T-helper 2 cell treated with Interferon-gamma antibody and Interleukin-4, amounts not matched to agents 5 μg/mL and 100 μg/mL, for 36 hours (primary cell): ENCODE measurements at regions not wholly inside any gene's neighbourhood (a gene's known extent, or its start where the extent isn't known, plus 50 kb on each side); places are given as distances from the start of the nearest gene placed in this dataset.
"Not testable (repeated sequence)": the region's sequence is repeated elsewhere in the genome, so short reads cannot be mapped to it uniquely, and the experiment has no call there.

Source experiments
- DNase-seq: peaks from one replicate; pipeline ENCODE4 v3.0.0; 2021; ENCODE audit warnings: low spot score
- H3K27ac Mint-ChIP-seq: one replicate; pipeline ENCODE4 v1.8.0; 2021; ENCODE audit warnings: mild to moderate bottlenecking, mixed read lengths
- H3K27me3 Mint-ChIP-seq: one replicate; pipeline ENCODE4 v1.8.0; 2021; ENCODE audit warnings: low read depth, mixed read lengths
- H3K36me3 Mint-ChIP-seq: one replicate; pipeline ENCODE4 v1.8.0; 2021; ENCODE audit warnings: low read depth, mixed read lengths
- H3K4me1 Mint-ChIP-seq: one replicate; pipeline ENCODE4 v1.8.0; 2021; ENCODE audit warnings: low read depth, mixed read lengths
- H3K4me3 Mint-ChIP-seq: one replicate; pipeline ENCODE4 v1.8.0; 2022; ENCODE audit warnings: mild to moderate bottlenecking, moderate library complexity, mixed read lengths
- H3K9me3 Mint-ChIP-seq: one replicate; pipeline ENCODE4 v1.8.0; 2021; ENCODE audit warnings: mixed read lengths

DNA sequence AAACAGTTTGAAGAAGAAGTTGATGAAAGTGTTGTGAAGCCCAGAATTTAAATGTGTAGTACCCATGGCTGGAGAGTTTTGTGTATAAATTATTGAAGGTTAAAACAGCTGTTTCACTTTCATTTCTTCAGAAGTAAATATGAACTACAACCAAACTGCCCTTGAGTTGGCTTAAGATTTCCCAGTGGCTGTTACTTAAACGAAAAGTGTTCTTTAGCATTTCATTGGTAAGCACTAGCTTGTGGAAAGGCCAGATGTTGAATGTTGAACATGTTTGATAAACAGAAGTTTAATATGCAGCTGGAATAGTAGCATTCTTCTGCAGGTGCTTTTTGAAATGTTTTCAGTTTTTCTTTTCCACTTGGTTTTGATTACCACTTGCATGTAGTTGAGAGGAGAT is 83.2 kb upstream of the TNRC6B start:
- no peak for DNase-seq
- peak overlapping the region; percentile 69 for H3K4me3 Mint-ChIP-seq
- H3K27me3 Mint-ChIP-seq = no peaks in the 10 kb centered on the region

DNA sequence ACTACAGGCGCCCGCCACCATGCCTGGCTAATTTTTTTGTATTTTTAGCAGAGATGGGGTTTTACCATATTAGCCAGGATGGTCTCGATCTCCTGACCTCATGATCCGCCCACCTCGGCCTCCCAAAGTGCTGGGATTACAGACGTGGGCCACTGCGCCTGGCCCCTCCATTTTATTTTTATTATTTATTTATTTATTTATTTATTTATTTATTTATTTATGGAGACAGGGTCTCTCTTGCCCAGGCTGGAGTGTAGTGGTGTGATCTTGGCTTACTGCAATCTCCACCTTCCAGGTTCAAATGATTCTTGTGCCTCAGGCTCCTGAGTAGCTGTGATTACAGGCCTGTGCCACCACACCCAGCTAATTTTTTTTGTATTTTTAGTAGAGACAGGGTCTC is 77.8 kb upstream of the TNRC6B start:
- not testable (repeated sequence) for DNase-seq, H3K27me3 Mint-ChIP-seq, H3K4me3 Mint-ChIP-seq, H3K36me3 Mint-ChIP-seq, H3K27ac Mint-ChIP-seq, H3K9me3 Mint-ChIP-seq
- peaks cover 23% of the 10 kb centered on the region for H3K4me1 Mint-ChIP-seq

More for the DNA sequence above, 83.2 kb upstream of the TNRC6B start:
- Mint-ChIP-seq H3K27ac (peak overlapping the region; percentile 69), H3K9me3 (no peaks in the 10 kb centered on the region), H3K36me3 (peaks cover 4% of the 10 kb centered on the region), H3K4me1 (peaks cover 41% of the 10 kb centered on the region)

DNA sequence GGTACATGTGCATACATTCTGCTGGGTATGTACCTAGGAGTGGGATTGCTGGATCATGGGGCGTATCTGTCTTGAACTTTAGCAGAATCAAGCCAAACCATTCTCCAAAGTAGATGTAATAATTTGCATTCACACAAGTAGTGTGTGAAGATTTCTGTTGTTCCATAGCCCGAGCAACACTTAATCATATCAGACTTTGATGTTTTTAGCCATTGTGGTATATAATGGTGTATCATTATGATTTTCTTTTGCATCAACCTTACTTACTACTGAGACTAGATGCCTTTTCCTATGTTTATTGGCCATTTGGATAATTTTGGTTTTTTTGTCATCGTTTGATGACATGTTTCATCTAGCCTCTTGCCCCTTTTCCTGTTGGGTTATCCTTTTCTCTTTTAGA is 72.0 kb upstream of the TNRC6B start:
- Mint-ChIP-seq H3K27me3 (no peaks in the 10 kb centered on the region), H3K4me1 (peaks cover 46% of the 10 kb centered on the region), H3K27ac (peak overlapping the region; percentile 89), H3K36me3 (peaks cover 8% of the 10 kb centered on the region), H3K9me3 (peaks cover 5% of the 10 kb centered on the region), H3K4me3 (peak overlapping the region; percentile 85)
- DNase-seq = no peak

DNA sequence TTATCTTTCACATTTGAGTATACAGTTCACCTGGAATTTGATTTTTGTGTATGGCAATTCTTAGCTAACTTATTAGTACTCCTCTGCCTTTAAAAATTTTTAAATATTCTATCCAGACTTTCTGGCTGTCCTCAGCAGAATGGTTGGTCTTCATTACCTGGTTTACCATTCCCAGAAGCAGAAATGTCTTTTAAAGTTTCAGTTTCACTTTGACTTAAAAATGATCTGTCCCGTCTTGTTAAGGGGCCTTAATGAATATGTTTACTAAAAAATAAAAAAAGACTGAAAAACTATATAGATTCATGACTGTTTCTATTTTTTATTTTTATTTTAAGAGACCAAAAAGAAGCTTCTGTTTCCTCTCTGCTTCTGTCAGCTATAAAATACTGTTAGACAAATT is 70.5 kb upstream of the TNRC6B start:
- peak overlapping the region; percentile 85 for H3K4me3 Mint-ChIP-seq
- no peaks in the 10 kb centered on the region for H3K27me3 Mint-ChIP-seq
- DNase-seq = no peak
- H3K9me3 Mint-ChIP-seq = peaks cover 5% of the 10 kb centered on the region
- peaks cover 12% of the 10 kb centered on the region for H3K36me3 Mint-ChIP-seq
- H3K27ac Mint-ChIP-seq = peak overlapping the region; percentile 89
- peaks cover 50% of the 10 kb centered on the region for H3K4me1 Mint-ChIP-seq

DNA sequence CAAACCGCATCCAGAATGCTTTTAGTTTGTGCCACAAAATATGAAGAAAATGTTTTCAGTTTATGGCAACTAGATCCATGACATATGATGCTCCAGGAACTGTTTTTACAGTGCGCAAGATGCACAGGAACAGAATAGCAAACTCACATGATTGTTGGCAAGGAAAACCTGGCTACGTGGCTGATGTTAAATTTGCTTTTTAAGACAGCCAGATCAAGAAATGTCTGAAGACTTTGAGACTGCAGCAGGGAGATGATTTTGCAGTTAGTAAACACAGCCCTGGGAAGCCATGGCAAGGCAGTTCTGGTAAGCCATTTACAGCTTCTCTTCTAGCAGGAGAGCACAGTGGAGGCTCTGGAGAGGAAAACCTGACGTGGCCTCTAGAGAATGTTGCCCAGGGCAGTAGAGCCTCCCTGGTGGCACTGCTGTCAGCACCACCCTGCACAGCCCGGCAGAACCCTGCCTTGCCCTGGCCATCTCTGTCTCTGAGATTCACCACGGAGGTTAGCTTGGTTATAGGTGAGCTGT is 69.8 kb upstream of the TNRC6B start:
- Mint-ChIP-seq H3K27ac (peak overlapping the region; percentile 89), H3K4me3 (peak overlapping the region; percentile 85), H3K36me3 (peaks cover 12% of the 10 kb centered on the region), H3K9me3 (peaks cover 5% of the 10 kb centered on the region), H3K27me3 (no peaks in the 10 kb centered on the region), H3K4me1 (peaks cover 53% of the 10 kb centered on the region)
- DNase-seq = peak; percentile 25

DNA sequence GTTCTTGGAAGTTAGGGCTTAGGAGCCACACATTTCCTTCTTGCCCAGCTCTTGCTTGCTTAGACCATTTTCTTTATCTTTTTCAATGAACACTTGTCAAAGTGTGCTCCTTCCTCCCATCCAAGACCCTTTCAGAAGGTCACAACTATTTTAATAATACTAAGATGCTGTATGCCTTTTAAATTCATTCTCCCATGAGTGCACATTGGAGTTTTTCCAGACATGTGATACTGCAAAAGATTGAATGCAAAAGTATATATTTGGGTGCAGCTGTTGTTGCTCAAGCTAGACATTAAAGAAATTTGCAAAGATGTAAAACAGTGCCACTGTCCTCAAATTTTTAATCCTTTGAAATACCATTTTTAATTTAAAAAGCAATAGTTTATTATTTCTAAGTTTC is 69.3 kb upstream of the TNRC6B start:
- peaks cover 12% of the 10 kb centered on the region for H3K36me3 Mint-ChIP-seq
- H3K27ac Mint-ChIP-seq = peak overlapping the region; percentile 89
- H3K27me3 Mint-ChIP-seq = no peaks in the 10 kb centered on the region
- H3K4me1 Mint-ChIP-seq = peaks cover 50% of the 10 kb centered on the region
- DNase-seq = no peak
- H3K4me3 Mint-ChIP-seq = peak overlapping the region; percentile 85
- H3K9me3 Mint-ChIP-seq = peaks cover 5% of the 10 kb centered on the region

DNA sequence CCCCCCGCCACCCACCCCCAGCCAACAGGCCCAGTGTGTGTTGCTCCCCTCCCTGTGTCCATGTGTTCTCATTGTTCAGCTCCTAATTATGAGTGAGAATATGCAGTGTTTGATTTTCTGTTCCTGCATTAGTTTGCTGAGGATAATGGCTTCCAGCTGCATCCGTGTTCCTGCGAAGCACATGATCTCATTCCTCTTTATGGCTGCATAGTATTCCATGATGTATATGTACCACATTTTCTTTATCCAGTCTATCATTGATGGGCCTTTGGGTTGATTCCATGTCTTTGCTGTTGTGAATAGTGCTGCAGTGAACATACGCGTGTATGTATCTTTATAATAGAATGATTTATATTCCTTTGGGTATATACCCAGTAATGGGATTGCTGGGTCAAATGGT is 68.8 kb upstream of the TNRC6B start:
- H3K4me1 Mint-ChIP-seq = peaks cover 53% of the 10 kb centered on the region

DNA sequence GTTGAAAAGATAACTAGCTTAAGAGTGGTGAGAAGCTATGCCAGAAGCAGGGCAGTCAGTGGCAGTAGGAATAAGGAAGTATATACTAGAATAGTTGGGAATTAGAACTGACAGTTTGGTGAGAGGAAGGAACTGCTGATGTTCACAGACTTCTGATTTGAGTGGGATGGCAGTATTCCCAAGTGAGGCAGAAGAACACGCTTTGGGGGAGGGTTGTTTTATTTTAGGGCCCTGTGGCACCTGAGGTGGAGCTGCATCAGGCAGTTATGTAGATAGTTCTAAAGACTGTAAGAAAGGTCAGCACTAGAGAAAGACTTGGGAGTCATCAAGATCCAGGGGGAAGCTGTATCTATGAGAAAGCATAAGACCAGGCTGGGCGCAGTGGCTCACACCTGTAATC is 66.3 kb upstream of the TNRC6B start:
- Mint-ChIP-seq H3K27me3 (no peaks in the 10 kb centered on the region), H3K9me3 (peaks cover under 1% of the 10 kb centered on the region), H3K4me3 (no peak overlapping the region), H3K36me3 (peaks cover 7% of the 10 kb centered on the region), H3K4me1 (peaks cover 54% of the 10 kb centered on the region), H3K27ac (no peak overlapping the region)
- DNase-seq = no peak

More for the DNA sequence above, 68.8 kb upstream of the TNRC6B start:
- not testable (repeated sequence) for H3K27me3 Mint-ChIP-seq, H3K9me3 Mint-ChIP-seq, H3K4me3 Mint-ChIP-seq, DNase-seq, H3K27ac Mint-ChIP-seq
- peaks cover 12% of the 10 kb centered on the region for H3K36me3 Mint-ChIP-seq

DNA sequence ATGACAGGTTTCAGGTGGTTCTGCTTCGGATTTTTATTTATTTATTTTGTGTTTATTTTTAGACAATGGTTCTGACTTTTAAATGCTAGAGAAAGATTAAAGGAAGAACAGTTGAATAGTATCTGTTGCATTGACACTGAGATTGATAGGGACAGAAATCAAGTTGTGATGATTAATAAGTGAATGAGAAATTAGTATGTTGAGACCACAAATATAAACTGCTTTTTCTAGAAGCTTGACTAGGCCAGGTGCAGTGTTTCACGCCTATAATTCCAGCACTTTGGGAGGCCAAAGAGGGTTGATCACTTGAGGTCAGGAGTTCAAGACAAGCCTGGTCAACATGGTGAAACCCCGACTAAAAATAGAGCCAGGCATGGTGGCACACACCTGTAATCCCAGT is 65.1 kb upstream of the TNRC6B start:
- no peak overlapping the region for H3K4me3 Mint-ChIP-seq
- no peak overlapping the region for H3K27ac Mint-ChIP-seq
- H3K36me3 Mint-ChIP-seq = peaks cover 4% of the 10 kb centered on the region
- DNase-seq = no peak
- H3K27me3 Mint-ChIP-seq = no peaks in the 10 kb centered on the region
- H3K9me3 Mint-ChIP-seq = no peaks in the 10 kb centered on the region
- H3K4me1 Mint-ChIP-seq = peaks cover 55% of the 10 kb centered on the region

DNA sequence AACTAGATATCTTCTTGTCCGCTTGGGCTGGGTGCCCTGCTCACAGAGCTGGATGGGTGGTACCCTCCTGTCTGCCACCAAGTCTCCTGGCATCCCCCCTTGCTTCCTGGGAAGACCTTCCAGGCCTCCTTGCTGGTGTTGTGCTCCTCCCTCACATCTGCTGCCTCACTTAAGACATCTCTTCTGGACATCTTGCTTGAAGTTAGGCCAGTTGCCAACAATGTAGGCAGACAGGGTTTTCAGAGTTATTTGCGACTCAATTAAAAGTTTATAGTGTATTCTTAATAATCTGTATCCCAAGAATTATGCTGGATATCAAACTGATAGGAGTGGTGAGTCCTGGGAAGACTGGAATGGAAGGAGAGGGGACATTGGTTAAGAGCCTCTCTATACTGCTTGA is 64.0 kb upstream of the TNRC6B start:
- Mint-ChIP-seq H3K27me3 (no peaks in the 10 kb centered on the region), H3K4me3 (no peak overlapping the region), H3K36me3 (peaks cover 6% of the 10 kb centered on the region), H3K4me1 (peaks cover 49% of the 10 kb centered on the region), H3K27ac (no peak overlapping the region), H3K9me3 (no peaks in the 10 kb centered on the region)
- DNase-seq = no peak

DNA sequence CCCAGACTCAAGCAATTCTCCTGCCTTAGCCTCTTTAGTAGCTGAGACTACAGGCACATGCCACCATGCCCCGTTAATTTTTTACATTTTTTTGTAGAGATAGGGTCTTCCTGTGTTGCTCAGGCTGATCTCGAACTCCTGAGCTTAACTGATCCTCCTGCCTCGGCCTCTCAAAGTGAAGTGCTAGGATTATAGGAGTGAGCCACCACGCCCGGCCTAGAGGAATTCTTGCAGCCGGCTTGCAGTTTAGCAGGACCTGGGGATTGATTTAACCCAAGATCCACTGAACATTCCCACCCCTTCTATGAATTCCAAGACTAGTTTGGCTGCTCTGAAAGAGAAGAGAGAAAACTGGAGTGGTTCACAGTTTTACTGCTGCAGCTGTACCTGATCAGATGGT is 63.3 kb upstream of the TNRC6B start:
- no peak for DNase-seq
- Mint-ChIP-seq H3K9me3 (no peaks in the 10 kb centered on the region), H3K4me3 (no peak overlapping the region), H3K36me3 (peaks cover 7% of the 10 kb centered on the region), H3K27ac (no peak overlapping the region), H3K4me1 (peaks cover 46% of the 10 kb centered on the region), H3K27me3 (no peaks in the 10 kb centered on the region)

DNA sequence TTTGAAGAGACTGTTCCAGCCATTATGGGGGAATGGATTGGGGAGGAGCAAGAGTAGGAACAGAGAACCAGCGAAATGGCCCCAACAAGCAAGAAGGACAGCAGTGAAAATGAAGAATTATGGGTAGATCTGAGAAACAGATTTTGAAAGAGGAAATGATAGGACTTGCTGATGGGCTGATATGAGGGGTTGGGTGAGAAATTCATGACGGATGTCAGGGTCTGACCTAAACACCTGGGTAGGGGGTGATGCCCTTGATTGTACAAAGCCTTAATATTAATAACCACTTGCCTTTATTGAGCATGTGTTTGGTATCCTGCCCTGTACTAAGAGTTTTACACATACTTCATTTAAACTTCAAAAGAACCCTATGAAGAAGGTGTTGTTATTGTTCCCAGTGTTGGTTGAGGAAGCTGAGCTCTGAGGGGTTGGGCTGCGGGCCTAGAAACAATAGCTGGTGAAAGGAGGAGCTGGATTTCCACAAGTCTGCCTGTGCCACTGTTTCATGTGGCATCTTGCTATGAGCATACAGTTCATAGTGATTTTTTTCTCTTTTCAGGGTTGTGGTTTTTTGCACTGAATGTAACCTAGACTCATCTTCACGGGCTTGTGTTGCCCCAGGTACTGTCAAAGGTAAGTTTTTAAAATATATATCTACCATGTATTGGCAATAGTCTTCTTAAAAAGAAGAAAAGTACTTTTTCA is 61.1 kb upstream of the TNRC6B start:
- peaks cover 43% of the 10 kb centered on the region for H3K4me1 Mint-ChIP-seq
- peak overlapping the region; percentile 50 for H3K4me3 Mint-ChIP-seq
- no peaks in the 10 kb centered on the region for H3K27me3 Mint-ChIP-seq
- H3K9me3 Mint-ChIP-seq = no peaks in the 10 kb centered on the region
- H3K27ac Mint-ChIP-seq = peak overlapping the region; percentile 88
- no peak for DNase-seq
- H3K36me3 Mint-ChIP-seq = peaks cover 7% of the 10 kb centered on the region

DNA sequence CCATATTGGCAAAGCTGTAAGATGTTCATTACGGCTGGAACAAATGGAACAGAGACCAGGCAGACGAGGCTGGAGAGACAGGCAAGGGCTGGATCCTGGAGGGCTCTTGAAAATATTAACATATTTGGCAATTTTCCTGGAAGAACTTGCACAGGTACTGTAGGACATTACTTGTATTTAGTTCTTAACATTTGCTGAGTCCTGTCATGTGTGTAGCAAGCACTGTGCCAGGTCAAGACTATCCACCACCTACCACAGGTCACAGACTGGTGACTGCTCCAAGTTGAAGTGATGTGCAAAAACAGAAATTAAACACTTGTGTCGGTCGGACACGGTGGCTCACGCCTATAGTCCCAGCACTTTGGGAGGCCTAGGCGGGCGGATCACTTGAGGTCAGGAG is 58.7 kb upstream of the TNRC6B start:
- DNase-seq = no peak
- H3K36me3 Mint-ChIP-seq = peaks cover 15% of the 10 kb centered on the region
- no peaks in the 10 kb centered on the region for H3K27me3 Mint-ChIP-seq
- H3K4me1 Mint-ChIP-seq = peaks cover 42% of the 10 kb centered on the region
- no peaks in the 10 kb centered on the region for H3K9me3 Mint-ChIP-seq
- no peak overlapping the region for H3K27ac Mint-ChIP-seq
- no peak overlapping the region for H3K4me3 Mint-ChIP-seq

DNA sequence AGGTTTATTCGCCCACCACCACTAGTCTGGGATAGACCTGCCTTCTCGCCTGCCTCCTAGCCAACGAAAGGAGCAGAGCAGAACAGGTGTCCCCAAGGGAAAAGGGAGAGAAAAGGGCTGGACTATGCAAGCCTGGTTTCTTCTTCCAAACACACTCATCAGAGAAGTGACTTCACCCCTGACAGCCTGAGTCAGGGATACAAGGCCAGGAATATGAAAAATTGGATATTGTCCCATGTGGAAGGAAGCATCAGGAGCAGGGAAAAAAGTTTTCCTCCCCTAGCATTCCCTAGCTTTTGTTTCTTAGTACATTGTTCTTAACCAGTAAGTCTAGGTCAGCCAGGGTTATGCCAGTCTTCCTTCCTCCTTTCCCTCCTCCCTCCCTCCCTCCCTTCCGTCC is 56.9 kb upstream of the TNRC6B start:
- no peak overlapping the region for H3K4me3 Mint-ChIP-seq
- H3K9me3 Mint-ChIP-seq = no peaks in the 10 kb centered on the region
- peaks cover 33% of the 10 kb centered on the region for H3K4me1 Mint-ChIP-seq
- no peaks in the 10 kb centered on the region for H3K27me3 Mint-ChIP-seq
- no peak for DNase-seq
- no peak overlapping the region for H3K27ac Mint-ChIP-seq
- peaks cover 20% of the 10 kb centered on the region for H3K36me3 Mint-ChIP-seq

DNA sequence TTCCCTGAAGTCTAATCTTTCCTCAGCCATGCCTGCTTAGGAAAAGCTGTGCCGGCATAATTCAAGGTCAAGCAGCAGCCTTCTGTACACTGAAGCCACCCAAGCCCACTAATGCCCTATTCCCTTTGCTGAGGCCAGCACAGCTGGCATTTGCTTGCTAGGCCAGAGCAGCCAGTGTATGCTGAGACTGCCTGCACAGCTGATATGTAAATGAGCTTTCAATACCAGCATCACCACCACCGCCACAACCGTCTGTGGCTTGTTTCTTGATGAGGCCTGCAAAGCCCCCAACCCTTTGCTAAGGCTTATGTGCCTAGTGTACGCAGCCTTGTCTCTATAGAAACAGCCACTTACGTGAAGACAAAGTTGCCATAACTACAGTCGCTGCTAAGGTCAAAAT is 56.3 kb upstream of the TNRC6B start:
- Mint-ChIP-seq H3K4me1 (peaks cover 28% of the 10 kb centered on the region), H3K27ac (no peak overlapping the region), H3K9me3 (no peaks in the 10 kb centered on the region), H3K4me3 (no peak overlapping the region), H3K36me3 (peaks cover 20% of the 10 kb centered on the region), H3K27me3 (no peaks in the 10 kb centered on the region)
- DNase-seq = no peak
